ENCODE measurements at regions not wholly inside any gene's neighbourhood (a gene's known extent, or its start where the extent isn't known, plus 50 kb on each side); places are given as distances from the start of the nearest gene placed in this dataset.

- no peak for DNase-seq (ENCODE audit: low read depth in 2 of 2)
These were observed 250.6 kb upstream of the DAPK1 start for GRCh38 chr9:87247097-87247496.

DNA sequence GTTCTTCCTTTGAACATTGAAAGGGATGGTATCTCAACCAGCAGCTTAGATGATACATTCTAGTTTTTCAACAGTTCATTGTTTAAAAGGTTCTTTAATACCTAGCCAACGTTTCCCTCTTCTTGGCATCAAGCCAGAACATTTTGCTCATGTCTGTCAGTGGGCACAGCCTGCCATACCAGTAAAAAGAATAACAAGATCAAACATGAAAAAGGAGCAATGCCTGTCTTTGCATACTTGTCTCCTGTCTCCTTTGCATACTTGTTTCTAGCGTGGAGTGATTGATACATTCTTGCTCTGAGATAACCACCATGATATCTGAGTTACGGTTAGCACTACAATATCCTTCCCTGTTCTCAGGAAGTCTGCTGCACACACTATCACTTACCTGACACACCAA is 248.6 kb upstream of the DAPK1 start:
- no peak for DNase-seq (ENCODE audit: low read depth in 2 of 2)

DNA sequence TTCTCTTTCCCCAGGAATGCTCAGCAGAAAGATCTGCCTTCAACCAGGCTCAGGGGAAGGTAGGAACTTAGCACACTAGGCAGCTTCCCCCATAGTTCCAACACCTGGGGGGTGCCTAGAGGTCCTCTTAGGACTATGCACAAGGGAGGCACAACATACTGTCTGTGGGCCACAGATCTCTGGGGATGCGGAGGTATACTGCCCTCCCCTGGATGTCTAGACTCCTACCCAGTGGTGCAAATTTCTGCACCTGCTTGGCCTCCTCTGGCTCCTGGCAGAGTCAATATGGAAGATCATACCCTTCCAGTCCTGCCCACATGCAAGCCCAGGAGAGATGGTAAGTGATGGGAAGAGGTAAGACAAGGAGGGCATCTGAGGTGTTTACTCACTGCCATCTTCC is 247.5 kb upstream of the DAPK1 start:
- DNase-seq (ENCODE audit: low read depth in 2 of 2) = no peak

GRCh38 chr9:87255431-87256155 is 242.1 kb upstream of the DAPK1 start:
- no peak for DNase-seq (ENCODE audit: low read depth in 2 of 2)

DNA sequence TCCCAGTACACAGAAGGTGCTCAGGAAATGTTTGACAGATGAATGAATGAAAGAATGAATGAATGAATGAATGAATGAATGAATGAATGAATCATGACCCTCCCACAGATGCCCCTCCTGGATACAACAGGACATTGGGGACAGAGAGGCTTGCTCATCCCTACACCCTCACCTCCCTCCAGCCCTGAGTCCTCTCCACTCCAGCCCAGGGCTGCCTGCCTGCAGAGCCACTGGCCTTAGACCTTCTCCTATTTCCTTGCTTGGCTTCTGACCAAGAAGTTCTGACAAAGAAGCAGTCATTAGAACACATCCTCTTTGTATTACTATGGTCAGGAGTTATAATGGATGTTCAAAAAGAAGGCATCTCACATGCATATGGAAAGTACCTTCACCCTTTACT is 240.7 kb upstream of the DAPK1 start:
- DNase-seq (ENCODE audit: low read depth in 2 of 2) = no peak

DNA sequence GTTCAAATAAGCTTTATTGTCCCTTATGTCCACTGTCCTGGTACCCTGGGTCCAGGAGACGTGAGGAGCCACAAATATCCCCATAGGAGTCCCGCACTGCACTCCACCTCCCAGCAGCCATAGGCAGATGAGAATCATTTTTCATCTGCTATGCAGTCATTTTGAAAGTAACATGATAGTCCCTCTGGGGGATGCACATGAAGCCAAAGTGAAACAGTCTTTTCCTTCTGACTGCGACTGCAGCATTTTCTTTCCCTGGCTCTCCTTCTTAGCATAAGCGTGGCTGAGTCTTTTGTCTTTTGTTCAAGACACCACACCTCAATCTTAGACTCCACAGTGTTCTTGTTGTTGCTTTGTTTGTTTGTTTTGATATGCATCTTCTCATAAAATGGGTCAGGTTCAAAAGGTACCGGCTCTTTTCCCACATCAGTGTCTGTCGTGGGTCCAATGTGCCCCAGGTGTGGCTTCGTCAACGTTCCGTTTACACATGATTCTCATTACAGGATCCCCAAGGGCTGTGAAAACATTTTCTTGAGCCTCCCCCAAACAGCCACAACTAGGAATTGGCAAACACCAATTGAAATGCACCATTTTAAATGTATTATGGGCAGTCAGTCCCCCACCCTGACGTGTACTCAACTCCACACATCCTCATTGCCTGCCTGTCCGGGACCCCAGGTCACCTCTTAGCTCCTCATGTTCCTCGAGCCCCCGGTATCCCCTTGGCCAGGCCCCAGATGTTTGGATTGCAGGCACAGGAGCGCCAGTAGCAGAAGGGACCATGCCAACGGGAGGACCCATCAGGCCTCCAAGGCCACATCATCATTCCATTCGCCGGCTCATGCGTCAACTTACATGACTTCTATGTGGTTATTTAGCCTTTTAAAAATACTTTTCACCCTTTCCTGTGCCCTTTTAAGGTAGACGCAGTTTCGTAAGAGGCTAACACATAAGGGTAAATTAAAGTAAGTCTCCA is 237.8 kb upstream of the DAPK1 start:
- DNase-seq (ENCODE audit: low read depth in 2 of 2) = no peak

GRCh38 chr9:87263291-87263690 is 234.4 kb upstream of the DAPK1 start:
- DNase-seq (ENCODE audit: low read depth in 2 of 2) = no peak

DNA sequence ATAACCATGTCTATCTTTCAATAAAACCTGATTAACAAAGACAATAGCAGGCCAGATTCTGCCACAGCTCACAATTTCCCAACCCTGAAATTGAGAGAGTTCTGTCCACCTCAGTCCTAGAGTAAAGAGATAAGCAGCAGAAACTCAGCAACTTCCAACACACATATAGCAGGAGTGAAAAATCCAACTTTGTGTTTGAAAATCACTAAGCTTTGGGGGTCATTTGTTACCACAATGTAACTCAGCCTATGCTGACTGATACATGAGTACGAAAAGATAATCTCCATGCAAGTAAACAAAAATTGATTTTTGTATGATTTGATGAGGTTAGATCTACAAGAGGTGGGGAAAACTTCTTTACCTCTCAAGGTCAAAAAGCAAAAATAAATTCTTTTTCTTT is 231.0 kb upstream of the DAPK1 start:
- DNase-seq (ENCODE audit: low read depth in 2 of 2) = no peak

GRCh38 chr9:87267251-87268070 is 230.2 kb upstream of the DAPK1 start:
- no peak for DNase-seq (ENCODE audit: low read depth in 2 of 2)

DNA sequence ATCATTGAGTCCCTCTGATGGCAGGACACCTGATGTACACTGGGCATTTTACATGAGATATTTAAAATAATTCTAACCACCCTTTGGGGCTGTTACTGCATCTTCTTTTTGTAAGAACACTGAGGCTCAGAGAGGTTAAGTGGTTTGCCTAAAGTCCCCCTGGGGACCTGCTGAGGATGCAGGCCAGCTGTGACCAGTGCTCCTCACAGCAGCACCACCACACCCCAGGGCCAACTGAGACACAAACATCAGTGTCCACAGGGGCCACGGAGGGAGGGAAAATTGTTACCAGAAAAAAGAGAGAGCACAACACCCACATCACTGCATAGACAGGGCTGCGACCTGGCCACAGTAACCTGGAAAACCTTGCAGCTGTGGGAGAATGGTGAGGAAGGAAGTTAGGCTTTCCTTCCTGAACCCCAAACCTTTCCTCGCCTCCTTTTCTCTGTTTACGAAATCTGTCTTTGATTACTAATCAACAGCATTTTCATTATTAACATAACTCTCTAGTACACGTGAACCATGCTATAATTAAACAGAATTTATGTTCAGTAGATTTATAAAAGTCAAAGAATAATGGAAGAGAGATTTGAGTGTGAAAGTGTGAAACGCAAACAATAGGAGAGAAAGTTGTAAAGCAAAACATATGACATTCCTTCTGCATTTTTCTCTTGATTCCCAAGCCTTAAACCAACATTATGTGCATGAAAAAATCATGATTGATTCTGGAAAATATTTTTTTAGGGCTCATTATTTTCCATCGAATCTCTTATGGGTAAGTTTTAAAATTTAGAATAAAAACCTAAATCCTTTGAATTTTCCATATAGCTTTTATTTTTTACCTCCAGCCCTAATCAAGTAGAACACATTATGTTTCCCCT is 228.1 kb upstream of the DAPK1 start:
- DNase-seq (ENCODE audit: low read depth in 2 of 2) = no peak

DNA sequence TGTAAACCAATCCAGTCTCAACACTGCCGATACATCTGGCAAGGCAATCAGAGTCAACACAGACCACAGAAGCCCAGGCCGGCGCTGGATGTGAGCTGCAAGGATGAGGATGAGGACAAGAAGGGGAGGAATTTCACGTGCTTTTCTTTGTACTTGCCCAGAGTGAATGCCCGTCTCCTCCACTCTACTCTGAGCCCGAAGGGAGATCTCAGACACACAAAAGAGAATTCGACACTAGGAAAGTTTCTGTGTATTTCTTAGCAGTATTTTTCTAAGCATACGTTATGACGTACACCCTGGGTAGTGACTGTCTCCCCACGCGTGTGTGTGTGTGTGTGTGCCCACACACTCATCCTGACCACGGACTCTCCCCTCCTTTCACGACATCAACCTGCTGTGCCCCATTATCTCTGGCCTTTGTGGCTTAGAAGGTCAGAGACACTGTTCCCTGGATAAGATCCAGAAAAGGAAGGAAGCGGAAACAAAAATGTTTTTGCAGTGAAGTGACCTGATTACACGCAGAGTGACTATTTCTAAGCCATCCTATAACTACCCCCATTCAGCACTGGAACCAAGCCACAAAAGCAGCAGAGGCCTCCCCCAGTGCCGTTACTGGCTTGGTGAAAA is 227.3 kb upstream of the DAPK1 start:
- DNase-seq (ENCODE audit: low read depth in 2 of 2) = no peak

DNA sequence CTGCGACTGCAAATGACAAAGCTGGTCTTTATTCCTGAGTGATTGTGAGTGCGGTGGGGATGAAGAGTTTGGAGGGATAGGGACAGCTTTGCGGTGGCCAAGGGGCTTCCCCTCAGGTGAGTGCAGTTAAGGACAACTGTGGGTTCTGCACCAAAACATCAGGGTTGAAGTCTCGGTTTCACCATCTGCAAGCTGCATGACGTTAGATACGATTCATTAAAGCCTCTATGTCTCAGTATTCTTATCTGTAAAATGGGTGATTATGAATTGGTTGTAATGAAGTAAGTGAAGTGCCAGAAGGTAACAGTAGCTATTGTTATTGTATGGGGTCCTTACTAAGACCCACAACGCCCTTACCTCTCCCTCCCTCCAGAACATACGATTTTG is 226.8 kb upstream of the DAPK1 start:
- DNase-seq (ENCODE audit: low read depth in 2 of 2) = no peak

DNA sequence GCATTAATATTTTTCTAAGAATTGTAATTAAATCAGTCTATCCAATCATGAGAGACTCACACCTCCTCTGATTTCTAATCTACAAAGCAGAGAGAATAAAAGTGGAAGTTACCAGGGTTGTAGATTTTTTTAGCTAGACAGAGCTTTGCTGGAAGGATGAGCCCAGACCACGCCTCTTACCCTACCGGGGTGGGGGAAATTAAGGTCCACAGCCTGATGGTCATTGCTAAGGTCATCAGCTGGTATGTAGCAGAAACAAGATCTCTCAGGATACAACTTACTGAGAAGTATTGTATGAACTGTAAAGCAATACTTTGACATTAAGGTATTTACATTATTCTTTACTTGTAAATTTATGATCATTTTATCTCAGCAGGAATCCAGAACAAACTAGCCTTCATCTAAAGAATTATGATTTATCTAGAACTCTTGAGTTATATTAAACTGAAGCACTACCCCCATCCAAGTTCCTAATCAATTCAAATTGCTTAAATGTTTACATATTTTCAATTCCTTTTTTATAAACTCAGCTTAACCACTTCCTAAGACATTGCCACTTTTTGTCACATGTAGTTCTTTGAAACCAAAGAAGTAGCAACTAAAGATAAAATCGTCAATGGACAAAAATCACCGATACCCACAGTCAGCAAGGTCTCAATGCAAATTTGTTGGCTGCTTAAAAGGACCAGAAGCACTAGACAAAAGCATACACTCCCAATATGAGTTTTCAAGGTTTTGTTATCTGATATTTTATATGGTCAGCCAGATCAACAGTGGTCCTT is 225.8 kb upstream of the DAPK1 start:
- DNase-seq (ENCODE audit: low read depth in 2 of 2) = no peak

GRCh38 chr9:87275047-87275725 is 222.5 kb upstream of the DAPK1 start:
- no peak for DNase-seq (ENCODE audit: low read depth in 2 of 2)

- no peak for DNase-seq (ENCODE audit: low read depth in 2 of 2)
These were observed 221.3 kb upstream of the DAPK1 start for GRCh38 chr9:87276327-87276841.

- DNase-seq (ENCODE audit: low read depth in 2 of 2) = no peak
These were observed 220.8 kb upstream of the DAPK1 start for GRCh38 chr9:87276851-87277261.

DNA sequence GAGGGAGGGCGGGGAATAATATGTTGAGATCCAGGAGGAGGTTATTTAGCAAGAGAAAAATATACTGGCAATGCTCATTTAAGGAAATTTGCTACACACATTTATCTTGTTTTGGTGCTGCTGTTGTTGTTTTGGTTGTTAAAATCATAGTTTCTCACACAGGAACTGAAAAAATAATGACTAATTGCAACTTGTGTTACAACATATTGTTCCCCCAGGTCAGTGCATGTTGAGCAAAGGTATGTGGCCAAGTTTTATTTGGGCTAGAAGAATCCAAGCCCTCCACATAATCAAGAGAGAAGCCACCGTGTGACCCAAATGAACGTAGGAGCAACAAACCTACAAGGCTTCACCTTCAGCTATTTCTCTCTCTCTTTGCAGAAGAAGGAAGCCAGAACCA is 220.3 kb upstream of the DAPK1 start:
- DNase-seq (ENCODE audit: low read depth in 2 of 2) = no peak

- no peak for DNase-seq (ENCODE audit: low read depth in 2 of 2)
These were observed 218.5 kb upstream of the DAPK1 start for GRCh38 chr9:87278971-87279733.
